ENCODE measurements at regions not wholly inside any gene's neighbourhood (a gene's known extent, or its start where the extent isn't known, plus 50 kb on each side); places are given as distances from the start of the nearest gene placed in this dataset.
"Not testable (repeated sequence)": the region's sequence is repeated elsewhere in the genome, so short reads cannot be mapped to it uniquely, and the experiment has no call there.

DNA sequence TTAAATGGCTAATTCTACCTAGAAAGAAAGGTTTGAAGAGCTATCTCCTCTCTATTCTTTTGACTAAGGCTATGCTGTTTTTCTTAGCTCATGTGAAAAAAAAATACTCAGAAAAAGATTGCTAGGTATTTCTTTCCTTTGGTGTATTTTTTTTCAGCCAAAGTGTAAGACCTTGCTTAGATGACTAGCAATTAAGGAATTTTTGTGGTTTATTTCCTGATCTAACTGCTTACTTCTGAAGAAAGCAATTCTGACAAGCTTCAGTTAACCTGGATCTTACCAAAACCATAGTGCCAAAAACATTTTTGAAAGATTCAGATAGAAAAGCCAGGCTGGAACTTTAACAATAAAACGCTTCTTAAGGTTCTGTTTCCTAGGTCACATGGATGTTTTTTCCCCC lies 315.6 kb downstream of the SOX2 start:
- H3K36me3 Mint-ChIP-seq = no peaks in the 10 kb centered on the region
- DNase-seq = no peak
- H3K4me1 Mint-ChIP-seq = no peaks in the 10 kb centered on the region
- no peak overlapping the region for H3K27ac Mint-ChIP-seq
- H3K27me3 Mint-ChIP-seq = no peaks in the 10 kb centered on the region
- no peak overlapping the region for H3K4me3 Mint-ChIP-seq
- H3K9me3 Mint-ChIP-seq = no peaks in the 10 kb centered on the region

DNA sequence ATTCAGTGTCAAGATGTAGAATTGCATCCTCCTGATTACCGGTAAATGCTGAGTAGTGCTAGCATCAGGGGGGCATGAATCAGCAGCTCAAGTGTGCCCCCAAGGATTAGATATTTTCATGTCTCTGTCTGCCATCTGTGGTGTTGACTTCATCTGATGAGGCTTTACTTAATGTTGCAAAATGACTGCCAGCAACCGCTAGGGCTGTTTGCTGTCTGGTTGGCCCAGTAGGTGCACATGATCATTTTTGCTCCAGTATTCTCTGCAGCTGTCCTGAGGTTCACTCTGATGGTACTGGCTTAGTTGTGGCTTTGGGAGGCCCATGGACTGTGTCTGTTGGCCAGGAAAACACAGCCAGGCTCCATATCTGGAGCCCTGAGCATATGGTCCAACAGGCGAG lies 316.4 kb downstream of the SOX2 start:
- H3K36me3 Mint-ChIP-seq = no peaks in the 10 kb centered on the region

DNA sequence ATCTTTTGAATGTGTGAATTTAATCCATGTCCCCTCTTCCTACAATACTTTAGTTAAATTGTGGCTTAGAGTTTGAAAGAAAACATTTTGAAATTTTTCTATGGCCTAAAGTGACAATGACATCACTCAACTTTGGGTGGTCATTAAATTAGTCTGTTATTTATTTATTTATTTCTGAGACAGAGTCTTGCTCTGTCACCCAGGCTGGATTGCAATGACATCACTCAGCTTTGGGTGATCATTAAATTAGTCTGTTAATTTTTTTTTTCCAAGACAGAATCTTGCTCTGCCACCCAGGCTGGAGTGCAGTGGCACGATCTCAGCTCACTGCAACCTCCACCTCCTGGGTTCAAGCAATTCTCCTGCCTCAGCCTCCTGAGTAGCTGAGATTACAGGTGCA lies 322.5 kb downstream of the SOX2 start:
- not testable (repeated sequence) for H3K4me1 Mint-ChIP-seq, H3K4me3 Mint-ChIP-seq, DNase-seq, H3K27me3 Mint-ChIP-seq, H3K27ac Mint-ChIP-seq, H3K9me3 Mint-ChIP-seq, H3K36me3 Mint-ChIP-seq

More for the DNA sequence above, 316.4 kb downstream of the SOX2 start:
- no peak overlapping the region for H3K27ac Mint-ChIP-seq
- no peak overlapping the region for H3K4me3 Mint-ChIP-seq
- no peak for DNase-seq
- no peaks in the 10 kb centered on the region for H3K27me3 Mint-ChIP-seq
- no peaks in the 10 kb centered on the region for H3K9me3 Mint-ChIP-seq
- no peaks in the 10 kb centered on the region for H3K4me1 Mint-ChIP-seq

DNA sequence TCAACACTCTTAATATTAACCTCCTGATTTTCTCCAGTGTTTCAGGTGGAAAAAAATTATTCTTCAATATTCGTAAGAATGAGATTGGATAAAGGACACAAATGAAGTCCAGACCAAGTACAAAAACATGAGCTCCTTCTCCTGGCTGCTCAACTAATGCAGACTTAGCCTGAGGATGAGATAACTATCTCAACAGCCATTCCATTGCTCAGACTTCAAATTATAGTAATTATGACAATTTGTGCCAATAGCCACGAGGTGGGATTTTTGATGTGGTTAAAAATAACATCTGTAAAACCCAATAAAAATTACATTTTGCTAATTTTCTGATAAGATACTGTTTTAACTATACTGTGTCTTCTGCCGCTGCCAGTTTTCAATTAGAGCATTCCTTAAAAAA lies 323.6 kb downstream of the SOX2 start:
- no peaks in the 10 kb centered on the region for H3K9me3 Mint-ChIP-seq
- no peak overlapping the region for H3K4me3 Mint-ChIP-seq
- H3K36me3 Mint-ChIP-seq = no peaks in the 10 kb centered on the region
- H3K27me3 Mint-ChIP-seq = no peaks in the 10 kb centered on the region
- H3K27ac Mint-ChIP-seq = no peak overlapping the region
- no peak for DNase-seq
- H3K4me1 Mint-ChIP-seq = no peaks in the 10 kb centered on the region

DNA sequence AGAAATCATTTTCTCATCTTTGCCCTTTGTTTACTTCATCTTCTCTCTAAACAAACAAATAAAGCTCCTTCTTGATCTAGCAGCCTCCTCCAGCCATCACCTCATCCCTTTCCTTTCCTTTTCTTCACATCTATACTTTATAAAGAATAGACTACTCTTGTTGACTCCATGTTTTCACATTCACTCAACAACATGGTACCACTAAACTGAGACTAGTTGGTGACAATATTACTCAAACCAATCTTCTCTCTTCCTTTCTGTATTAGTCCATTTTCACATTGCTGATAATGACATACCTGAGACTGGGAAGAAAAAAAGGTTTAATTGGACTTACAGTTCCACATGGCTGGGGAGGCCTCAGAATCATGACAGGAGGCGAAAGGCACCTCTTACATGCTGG lies 324.7 kb downstream of the SOX2 start:
- H3K27ac Mint-ChIP-seq = no peak overlapping the region
- H3K4me3 Mint-ChIP-seq = no peak overlapping the region

DNA sequence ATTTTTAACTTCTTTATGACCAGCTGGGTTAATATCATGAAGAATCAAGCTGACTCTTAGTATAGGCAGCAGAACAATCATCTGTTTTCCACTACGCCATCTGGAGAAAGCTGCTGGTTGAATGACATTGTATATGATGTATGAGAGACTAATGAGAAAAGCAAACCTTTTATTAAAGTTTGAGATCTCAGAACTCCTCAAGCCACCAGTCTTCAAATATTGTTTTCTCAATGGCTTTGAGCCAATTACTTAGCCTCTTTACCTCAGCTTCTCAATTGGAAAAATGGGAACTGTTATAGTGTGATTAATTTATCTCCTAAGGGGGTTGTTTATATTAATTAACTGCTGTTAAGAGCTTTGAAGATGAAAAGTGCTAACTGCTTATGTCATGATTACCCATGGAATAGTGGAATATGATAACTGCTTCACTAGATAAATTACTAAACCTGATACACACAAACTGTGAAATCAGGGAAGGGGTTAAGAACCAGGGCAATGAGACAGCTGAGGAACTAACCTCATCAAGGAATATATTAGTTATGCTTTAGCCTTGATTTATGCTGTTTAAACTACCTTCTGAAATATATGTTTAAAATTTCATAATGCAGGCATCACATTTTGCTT lies 330.1 kb downstream of the SOX2 start:
- Mint-ChIP-seq H3K4me3 (no peak overlapping the region), H3K9me3 (peaks cover 4% of the 10 kb centered on the region), H3K36me3 (no peaks in the 10 kb centered on the region), H3K27me3 (no peaks in the 10 kb centered on the region), H3K4me1 (no peaks in the 10 kb centered on the region), H3K27ac (no peak overlapping the region)
- no peak for DNase-seq

More for the DNA sequence above, 324.7 kb downstream of the SOX2 start:
- DNase-seq = no peak
- no peaks in the 10 kb centered on the region for H3K4me1 Mint-ChIP-seq
- H3K9me3 Mint-ChIP-seq = no peaks in the 10 kb centered on the region
- H3K36me3 Mint-ChIP-seq = no peaks in the 10 kb centered on the region
- H3K27me3 Mint-ChIP-seq = no peaks in the 10 kb centered on the region

DNA sequence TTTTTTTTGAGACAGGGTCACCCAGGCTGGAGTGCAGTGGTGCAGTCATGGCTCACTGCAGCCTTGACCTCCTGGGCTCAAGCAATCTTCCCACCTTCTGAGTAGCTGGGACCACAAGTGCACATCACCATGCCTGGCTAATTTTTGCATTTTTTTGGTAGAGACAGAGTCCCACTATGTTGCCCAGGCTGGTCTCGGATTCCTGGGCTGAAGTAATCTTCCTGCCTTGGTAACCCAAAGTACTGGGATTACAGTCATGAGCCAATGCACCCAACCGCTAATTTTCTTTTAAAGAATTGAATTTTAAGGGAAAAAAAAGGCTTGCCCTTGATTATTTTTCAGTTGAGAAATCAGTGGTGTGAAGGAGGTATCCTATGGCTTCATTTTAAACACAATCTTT lies 334.0 kb downstream of the SOX2 start:
- Mint-ChIP-seq H3K27me3 (no peaks in the 10 kb centered on the region), H3K36me3 (no peaks in the 10 kb centered on the region), H3K4me1 (no peaks in the 10 kb centered on the region), H3K27ac (no peak overlapping the region), H3K9me3 (peaks cover 4% of the 10 kb centered on the region), H3K4me3 (no peak overlapping the region)
- no peak for DNase-seq

DNA sequence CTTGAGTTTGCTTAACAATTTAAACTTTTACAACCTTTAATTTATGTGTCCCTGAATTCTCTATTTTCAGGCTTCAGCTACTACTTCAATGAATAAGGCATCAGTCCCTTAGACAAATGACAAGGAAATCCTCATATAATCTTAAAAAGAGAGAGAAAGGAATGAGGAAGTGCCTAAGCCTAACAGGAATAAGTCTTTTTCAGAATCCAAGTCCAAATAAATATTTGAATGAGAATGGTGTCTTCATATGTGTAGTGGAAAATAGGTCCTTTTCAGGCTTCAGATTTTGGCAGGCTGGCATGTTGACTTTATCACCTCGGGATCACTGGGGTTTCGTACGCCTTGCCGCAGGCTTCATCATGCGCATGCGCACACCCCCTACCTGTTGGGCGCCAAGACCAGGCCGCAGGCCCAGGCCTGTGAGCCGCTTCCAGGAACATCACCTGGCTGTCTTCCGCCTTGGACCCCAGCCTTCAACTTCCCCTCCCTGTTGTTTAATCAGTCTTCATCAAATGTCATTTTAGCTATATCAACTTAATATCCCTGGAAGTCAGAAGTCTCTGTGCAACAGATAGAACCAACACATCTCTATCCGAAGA lies 334.5 kb downstream of the SOX2 start:
- H3K27me3 Mint-ChIP-seq = no peaks in the 10 kb centered on the region
- no peaks in the 10 kb centered on the region for H3K36me3 Mint-ChIP-seq
- no peaks in the 10 kb centered on the region for H3K4me1 Mint-ChIP-seq

DNA sequence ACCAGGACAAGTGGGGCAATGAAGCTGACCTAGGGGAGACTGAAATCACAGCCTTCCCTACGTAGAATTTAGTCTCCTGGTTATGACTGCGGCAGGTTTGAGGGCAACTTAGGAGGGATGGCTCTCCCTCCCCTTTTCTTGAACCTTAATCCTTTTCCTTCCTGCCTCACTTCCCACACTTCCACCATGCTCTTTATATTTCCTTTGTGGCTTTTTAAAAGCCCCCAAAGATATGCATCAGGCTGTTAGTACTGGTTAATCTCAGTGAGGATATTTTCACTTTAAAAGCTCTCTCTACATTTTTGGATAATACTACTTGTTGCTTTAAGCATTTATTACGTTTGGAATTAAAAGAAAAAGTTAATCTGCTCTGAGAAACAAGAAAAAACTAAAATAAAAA lies 339.2 kb downstream of the SOX2 start:
- Mint-ChIP-seq H3K36me3 (no peaks in the 10 kb centered on the region), H3K4me1 (no peaks in the 10 kb centered on the region), H3K27ac (no peak overlapping the region), H3K9me3 (no peaks in the 10 kb centered on the region), H3K4me3 (no peak overlapping the region), H3K27me3 (no peaks in the 10 kb centered on the region)
- DNase-seq = no peak

More for the DNA sequence above, 334.5 kb downstream of the SOX2 start:
- H3K4me3 Mint-ChIP-seq = no peak overlapping the region
- no peak overlapping the region for H3K27ac Mint-ChIP-seq
- H3K9me3 Mint-ChIP-seq = peaks cover 4% of the 10 kb centered on the region
- DNase-seq = no peak

DNA sequence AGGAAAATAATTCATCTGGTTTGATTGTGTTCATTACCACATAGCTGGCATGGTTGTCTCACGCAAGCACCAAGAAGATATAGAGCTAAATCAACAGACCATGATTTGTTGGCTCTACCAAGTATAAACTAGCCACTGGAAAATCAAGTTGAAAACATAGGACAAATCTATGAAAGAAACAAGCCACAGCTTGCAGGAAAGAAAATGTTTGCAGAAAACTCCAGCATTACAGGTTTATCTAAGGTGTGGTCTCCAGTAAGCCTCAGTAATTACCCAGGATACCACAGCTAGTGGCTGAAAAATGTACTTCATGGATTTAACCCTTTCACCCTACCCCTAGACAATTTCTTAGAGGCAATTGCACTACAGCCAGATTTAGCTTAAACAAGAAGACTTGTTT lies 340.6 kb downstream of the SOX2 start:
- H3K27me3 Mint-ChIP-seq = no peaks in the 10 kb centered on the region
- no peak overlapping the region for H3K27ac Mint-ChIP-seq
- H3K36me3 Mint-ChIP-seq = no peaks in the 10 kb centered on the region
- no peak for DNase-seq
- no peaks in the 10 kb centered on the region for H3K9me3 Mint-ChIP-seq
- H3K4me3 Mint-ChIP-seq = no peak overlapping the region
- no peaks in the 10 kb centered on the region for H3K4me1 Mint-ChIP-seq

DNA sequence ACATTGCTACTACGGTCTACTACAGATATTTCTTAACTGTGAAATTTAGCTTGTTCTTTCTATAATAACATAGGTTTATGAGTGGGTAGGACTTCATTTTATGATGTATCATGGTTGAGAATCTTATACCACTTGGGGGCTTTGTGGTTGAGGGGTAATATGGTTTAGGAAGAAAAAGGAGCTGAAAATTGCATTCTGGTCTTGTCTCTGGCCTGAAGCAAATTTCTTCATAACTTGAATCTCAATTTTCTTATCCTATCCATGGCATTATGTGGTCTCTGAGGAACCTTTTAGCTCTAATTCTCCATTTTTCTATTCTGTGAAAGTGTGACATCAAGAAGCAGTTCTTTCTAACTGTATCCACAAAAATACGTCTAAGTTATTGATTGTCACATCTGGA lies 341.0 kb downstream of the SOX2 start:
- Mint-ChIP-seq H3K36me3 (no peaks in the 10 kb centered on the region), H3K4me1 (no peaks in the 10 kb centered on the region), H3K27ac (no peak overlapping the region), H3K9me3 (no peaks in the 10 kb centered on the region), H3K27me3 (no peaks in the 10 kb centered on the region), H3K4me3 (no peak overlapping the region)
- no peak for DNase-seq

DNA sequence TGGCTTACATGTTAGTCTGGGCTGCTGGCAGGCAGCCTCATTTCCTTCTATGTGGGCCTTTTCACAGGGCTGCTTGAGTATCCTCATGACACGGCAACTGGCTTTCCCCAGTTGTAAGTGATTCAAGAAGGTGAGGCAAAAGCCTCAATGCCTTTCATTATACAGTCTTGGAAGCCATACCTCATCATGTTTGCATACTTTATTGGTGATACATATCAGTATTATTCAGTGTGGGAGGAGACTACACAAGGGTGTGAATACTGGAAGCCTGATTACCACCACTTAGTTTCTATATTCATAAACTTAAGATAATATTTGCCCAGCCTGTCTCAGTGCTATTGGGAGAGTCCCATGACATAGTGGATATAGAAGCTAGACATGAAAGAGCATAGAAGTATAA lies 346.8 kb downstream of the SOX2 start:
- no peaks in the 10 kb centered on the region for H3K27me3 Mint-ChIP-seq
- H3K4me1 Mint-ChIP-seq = no peaks in the 10 kb centered on the region

DNA sequence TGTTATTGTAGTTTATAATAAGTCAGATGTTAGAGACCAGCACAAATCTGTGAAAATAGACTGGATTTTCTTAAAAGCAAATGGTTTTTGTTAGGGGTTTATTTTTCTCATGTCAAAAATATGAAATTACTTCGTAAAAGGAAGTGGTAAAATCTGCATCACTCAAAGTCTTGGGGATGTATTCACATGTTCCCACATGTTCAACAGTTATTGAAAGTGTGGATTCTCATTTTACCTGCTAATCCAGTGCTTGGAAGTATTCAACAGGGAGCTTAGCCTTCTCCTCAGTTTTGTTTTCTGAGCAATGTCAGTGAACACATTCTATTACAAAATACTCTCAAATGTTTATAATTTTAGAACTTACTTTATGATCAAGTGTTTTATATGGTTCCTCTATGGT lies 352.0 kb downstream of the SOX2 start:
- H3K27ac Mint-ChIP-seq = no peak overlapping the region
- H3K9me3 Mint-ChIP-seq = no peaks in the 10 kb centered on the region
- no peak for DNase-seq
- H3K4me1 Mint-ChIP-seq = no peaks in the 10 kb centered on the region
- H3K36me3 Mint-ChIP-seq = no peaks in the 10 kb centered on the region
- no peaks in the 10 kb centered on the region for H3K27me3 Mint-ChIP-seq
- no peak overlapping the region for H3K4me3 Mint-ChIP-seq

More for the DNA sequence above, 346.8 kb downstream of the SOX2 start:
- Mint-ChIP-seq H3K9me3 (no peaks in the 10 kb centered on the region), H3K27ac (no peak overlapping the region), H3K36me3 (no peaks in the 10 kb centered on the region), H3K4me3 (no peak overlapping the region)
- no peak for DNase-seq

DNA sequence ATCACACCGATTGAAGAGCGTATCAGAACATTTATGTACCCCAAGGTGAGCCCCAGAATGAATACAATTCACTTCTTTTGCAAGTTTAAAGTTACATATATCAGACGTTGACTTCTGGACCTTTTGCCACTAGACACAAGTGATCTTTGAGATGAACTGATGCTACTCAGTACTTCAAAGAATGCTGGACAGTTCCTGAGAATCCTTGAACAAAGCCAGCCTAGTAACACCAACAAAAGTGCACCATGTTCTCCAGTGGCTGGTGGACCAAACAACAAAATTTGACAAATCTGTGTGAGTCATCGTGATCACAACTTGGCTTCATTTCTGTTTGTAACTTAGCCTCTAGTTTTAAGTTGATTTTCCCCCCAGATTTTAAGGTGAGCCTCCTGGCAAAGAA lies 355.7 kb downstream of the SOX2 start:
- Mint-ChIP-seq H3K9me3 (no peaks in the 10 kb centered on the region), H3K27me3 (no peaks in the 10 kb centered on the region), H3K27ac (no peak overlapping the region), H3K36me3 (no peaks in the 10 kb centered on the region), H3K4me1 (no peaks in the 10 kb centered on the region), H3K4me3 (no peak overlapping the region)
- no peak for DNase-seq

DNA sequence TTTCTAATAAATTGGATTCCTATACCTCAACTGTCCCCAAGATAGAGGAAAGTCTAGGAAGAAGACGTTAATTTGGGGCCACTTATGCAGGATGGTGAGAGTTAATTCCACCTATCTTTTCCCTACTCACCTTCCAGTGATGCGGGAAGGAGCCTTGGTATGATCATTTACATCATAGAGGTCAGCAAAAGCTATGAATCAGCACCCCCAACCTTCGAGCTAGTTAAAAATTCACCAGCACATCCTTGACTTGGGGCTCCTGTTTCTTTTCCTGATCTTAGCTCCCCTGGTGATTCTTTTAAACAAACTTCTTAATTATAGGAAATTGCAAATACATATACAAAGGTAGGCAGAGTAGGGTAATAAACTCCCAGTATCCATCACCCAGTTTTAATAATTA lies 366.6 kb downstream of the SOX2 start:
- Mint-ChIP-seq H3K36me3 (no peaks in the 10 kb centered on the region), H3K27me3 (peaks cover 5% of the 10 kb centered on the region), H3K4me3 (no peak overlapping the region), H3K27ac (no peak overlapping the region), H3K4me1 (no peaks in the 10 kb centered on the region), H3K9me3 (no peaks in the 10 kb centered on the region)
- DNase-seq = no peak

DNA sequence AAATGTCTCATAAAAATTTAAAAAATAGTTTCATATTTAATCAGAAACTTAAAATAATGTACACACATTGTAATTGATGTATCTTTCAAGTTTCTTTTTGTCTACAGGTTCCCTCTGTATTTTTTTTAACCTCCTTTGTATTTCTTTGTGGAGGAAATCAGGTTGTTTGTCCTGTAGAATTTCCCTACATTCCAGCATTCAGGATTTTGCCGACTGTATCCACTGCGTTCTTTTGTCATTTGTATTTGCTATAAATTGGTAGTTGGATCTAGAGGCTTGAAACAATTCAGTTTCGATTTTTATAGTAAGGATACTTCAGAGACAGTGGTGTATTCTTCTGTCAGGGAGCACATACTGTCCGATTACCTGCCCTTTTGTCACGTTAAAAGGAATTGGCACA lies 367.2 kb downstream of the SOX2 start:
- H3K27ac Mint-ChIP-seq = no peak overlapping the region
- H3K27me3 Mint-ChIP-seq = peaks cover 5% of the 10 kb centered on the region
- no peaks in the 10 kb centered on the region for H3K9me3 Mint-ChIP-seq
- DNase-seq = no peak
- no peaks in the 10 kb centered on the region for H3K4me1 Mint-ChIP-seq
- H3K36me3 Mint-ChIP-seq = no peaks in the 10 kb centered on the region
- no peak overlapping the region for H3K4me3 Mint-ChIP-seq

All from activated naive CD8-positive, alpha-beta T cell treated with anti-CD3 and anti-CD28 coated beads for 36 hours (primary cell).